ENCODE measurements at regions not wholly inside any gene's neighbourhood (a gene's known extent, or its start where the extent isn't known, plus 50 kb on each side); places are given as distances from the start of the nearest gene placed in this dataset.

DNA sequence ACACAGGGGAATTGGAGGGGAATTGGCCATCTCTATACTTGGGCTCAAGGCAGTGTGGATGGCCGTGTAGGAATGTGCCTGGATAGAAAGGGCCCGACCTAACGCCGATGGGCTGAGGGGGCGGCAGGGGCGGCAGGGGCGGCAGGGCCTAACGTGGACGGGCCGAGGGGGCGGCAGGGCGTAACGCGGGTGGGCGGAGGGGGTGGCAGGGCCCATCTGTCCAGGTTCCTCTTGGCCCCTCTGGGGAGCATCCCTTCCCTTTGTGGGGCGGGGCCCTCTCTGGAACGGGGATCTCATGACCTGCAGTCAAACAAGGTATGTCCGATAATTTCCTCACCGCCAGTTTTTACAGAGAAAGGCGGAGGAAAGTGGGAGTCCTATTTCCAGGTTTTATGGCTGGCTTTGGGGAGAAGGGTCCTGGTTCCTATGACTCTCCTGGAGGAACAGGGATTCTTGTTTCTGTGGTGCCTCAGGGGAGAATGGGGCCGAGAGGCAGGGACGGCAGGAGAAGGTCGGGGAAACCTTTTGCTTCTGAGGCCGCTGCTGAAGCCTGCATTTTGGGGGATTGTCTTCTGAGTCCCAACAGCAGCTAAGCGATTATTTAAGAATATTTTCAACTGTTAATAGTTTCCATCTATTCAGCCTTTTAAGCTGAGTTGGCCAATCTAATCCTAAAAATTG lies 100.8 kb upstream of the FRMD1 start:
- TF ChIP-seq, protein P1, sequence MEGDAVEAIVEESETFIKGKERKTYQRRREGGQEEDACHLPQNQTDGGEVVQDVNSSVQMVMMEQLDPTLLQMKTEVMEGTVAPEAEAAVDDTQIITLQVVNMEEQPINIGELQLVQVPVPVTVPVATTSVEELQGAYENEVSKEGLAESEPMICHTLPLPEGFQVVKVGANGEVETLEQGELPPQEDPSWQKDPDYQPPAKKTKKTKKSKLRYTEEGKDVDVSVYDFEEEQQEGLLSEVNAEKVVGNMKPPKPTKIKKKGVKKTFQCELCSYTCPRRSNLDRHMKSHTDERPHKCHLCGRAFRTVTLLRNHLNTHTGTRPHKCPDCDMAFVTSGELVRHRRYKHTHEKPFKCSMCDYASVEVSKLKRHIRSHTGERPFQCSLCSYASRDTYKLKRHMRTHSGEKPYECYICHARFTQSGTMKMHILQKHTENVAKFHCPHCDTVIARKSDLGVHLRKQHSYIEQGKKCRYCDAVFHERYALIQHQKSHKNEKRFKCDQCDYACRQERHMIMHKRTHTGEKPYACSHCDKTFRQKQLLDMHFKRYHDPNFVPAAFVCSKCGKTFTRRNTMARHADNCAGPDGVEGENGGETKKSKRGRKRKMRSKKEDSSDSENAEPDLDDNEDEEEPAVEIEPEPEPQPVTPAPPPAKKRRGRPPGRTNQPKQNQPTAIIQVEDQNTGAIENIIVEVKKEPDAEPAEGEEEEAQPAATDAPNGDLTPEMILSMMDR (IDR thresholded peaks at IDR 0.05): no peak
- no peak for TF ChIP-seq POLR2A (IDR thresholded peaks at IDR 0.05)
- intact Hi-C loops (cut with DNase I; ENCODE audit: low total_unique reads): no loop called here
- no peak overlapping the region for H3K4me3 ChIP-seq (ENCODE audit: low read depth, poor library complexity, severe bottlenecking)
- DNase-seq (ENCODE audit: low spot score in 2 of 2): peak in 1 of 2 donors; percentile 72
- 90 to 93% methylated on average over 25 of the region's 25 CpGs for WGBS, 2 donors

- intact Hi-C loops (cut with DNase I; ENCODE audit: low total_unique reads): no loop called here
- no peak for TF ChIP-seq POLR2A (IDR thresholded peaks at IDR 0.05)
- TF ChIP-seq, protein P1 (IDR thresholded peaks at IDR 0.05): no peak
- H3K4me3 ChIP-seq (ENCODE audit: low read depth, poor library complexity, severe bottlenecking): no peak overlapping the region
- 94 to 97% methylated on average over 15 to 16 of the region's 16 CpGs for WGBS, 2 donors
- DNase-seq (ENCODE audit: low spot score in 2 of 2): peak in 1 of 2 donors; percentile 78
Measured at GRCh38 chr6:168179133-168179532, 100.1 kb upstream of the FRMD1 start.

DNA sequence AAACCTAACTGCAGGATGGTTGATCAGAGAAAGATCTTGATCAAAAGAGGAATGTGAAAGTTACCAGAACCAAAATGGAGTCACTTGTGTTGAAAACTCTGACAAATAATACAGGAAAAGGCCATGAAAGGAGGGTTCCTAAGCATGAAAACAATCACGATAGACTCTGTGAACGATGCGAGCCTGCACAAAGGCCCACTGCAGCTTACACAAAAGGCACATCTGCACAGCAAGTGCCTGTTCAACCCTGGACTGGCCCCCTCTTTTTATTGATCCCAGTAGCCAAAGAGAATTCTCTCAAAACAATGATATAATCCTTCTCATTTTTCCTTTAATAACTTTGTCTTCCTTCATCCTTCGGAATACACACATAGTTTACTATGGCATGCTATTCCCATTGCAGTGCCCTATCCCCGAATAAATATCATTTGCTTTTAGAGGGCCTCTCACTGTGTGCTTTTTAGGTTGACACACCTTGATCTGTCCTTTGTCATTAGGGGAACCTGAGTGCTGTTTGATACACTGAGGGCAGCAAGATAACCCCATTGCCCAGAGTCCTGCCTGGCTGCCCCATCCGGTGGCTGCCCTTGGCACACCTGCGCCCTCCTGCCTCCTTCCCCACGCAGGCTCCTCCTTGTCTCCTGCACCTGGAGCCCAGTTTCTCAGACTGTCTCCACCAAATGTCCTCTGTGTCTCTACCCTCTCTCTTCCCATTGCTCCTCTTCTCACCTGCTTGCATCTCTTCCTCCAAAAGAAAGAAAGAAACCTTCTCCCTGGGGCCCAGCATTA lies 98.3 kb upstream of the FRMD1 start:
- peak in 1 of 2 donors; percentile 13 for DNase-seq (ENCODE audit: low spot score in 2 of 2)
- WGBS, 2 donors: 84 to 86% methylated on average over 8 of the region's 8 CpGs
- intact Hi-C loops (cut with DNase I; ENCODE audit: low total_unique reads): no loop called here

DNA sequence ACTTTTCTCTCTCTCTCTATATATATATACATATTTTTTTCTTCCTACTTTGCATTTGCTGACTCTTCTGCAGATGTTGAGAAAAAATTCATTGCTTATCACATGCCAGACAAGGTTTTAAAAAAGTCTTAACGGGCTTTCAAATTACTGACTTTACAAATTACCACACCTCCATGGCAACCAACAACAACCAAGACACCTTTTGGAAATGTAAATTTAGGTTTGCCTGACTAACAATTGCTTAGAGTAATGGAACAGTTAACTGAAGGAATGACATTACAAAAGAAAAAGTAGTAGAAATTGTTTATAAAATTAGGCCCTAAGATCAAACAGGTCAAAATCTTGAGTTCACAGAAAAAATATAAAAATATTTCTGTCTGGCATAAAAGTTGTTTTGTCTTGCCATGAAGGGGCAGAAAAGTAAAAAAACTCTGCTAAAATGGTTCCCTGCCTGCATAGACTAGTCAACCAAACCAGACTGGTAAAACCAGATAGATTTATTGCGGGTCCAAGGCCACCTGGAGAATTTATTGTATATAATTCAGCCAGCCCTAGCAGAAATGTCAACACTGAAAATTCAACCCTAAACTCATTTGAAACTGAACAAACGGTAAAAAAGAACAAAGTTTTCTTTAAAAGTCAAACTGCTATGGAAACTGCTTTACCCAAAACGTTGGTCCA lies 92.8 kb upstream of the FRMD1 start:
- no peak overlapping the region for H3K4me3 ChIP-seq (ENCODE audit: low read depth, poor library complexity, severe bottlenecking)
- no peak for DNase-seq (ENCODE audit: low spot score in 2 of 2)
- 37 to 43% methylated on average over 4 of the region's 4 CpGs for WGBS, 2 donors
- intact Hi-C loops (cut with DNase I; ENCODE audit: low total_unique reads): no loop called here
- TF ChIP-seq POLR2A (IDR thresholded peaks at IDR 0.05): no peak
- TF ChIP-seq, protein P1 (IDR thresholded peaks at IDR 0.05): no peak

More for the DNA sequence above, 98.3 kb upstream of the FRMD1 start:
- no peak overlapping the region for H3K4me3 ChIP-seq (ENCODE audit: low read depth, poor library complexity, severe bottlenecking)
- TF ChIP-seq, protein P1 (IDR thresholded peaks at IDR 0.05): no peak
- TF ChIP-seq POLR2A (IDR thresholded peaks at IDR 0.05): no peak

- no peak overlapping the region for H3K4me3 ChIP-seq (ENCODE audit: low read depth, poor library complexity, severe bottlenecking)
- WGBS, 2 donors: 67 to 75% methylated on average over 16 of the region's 16 CpGs
- intact Hi-C loops (cut with DNase I; ENCODE audit: low total_unique reads): no loop called here
- DNase-seq (ENCODE audit: low spot score in 2 of 2): peak in 1 of 2 donors; percentile 56
- TF ChIP-seq POLR2A (IDR thresholded peaks at IDR 0.05): no peak
- TF ChIP-seq, protein P1 (IDR thresholded peaks at IDR 0.05): no peak
Measured at GRCh38 chr6:168170841-168171601, 92.0 kb upstream of the FRMD1 start.

All from lower leg skin (tissue), 4 donors.